ACC112 (cell line): ENCODE measurements at regions not wholly inside any gene's neighbourhood (a gene's known extent, or its start where the extent isn't known, plus 50 kb on each side); places are given as distances from the start of the nearest gene placed in this dataset.
"Not testable (repeated sequence)": the region's sequence is repeated elsewhere in the genome, so short reads cannot be mapped to it uniquely, and the experiment has no call there.

Experiments used
- H2AFZ ChIP-seq: fragments of 200-600 bp; sonication (generic); one replicate; pipeline ENCODE4 v1.6.0; 2017; ENCODE audit warnings: antibody characterized with exemption, low read length; ENCODE audit not compliant: unreplicated experiment
- H3K27ac ChIP-seq: fragments of 200-600 bp; sonication (generic); 2 replicates; pipeline ENCODE4 v1.5.1; 2014; ENCODE audit warnings: low read depth, mild to moderate bottlenecking, antibody characterized with exemption, low read length, moderate library complexity
- H3K27me3 ChIP-seq: fragments of 200-600 bp; sonication (generic); 2 replicates; pipeline ENCODE4 v1.6.1; 2014; ENCODE audit warnings: mild to moderate bottlenecking, antibody characterized with exemption, low read length, moderate library complexity, mixed read lengths; ENCODE audit not compliant: insufficient read depth
- H3K36me3 ChIP-seq: fragments of 200-600 bp; sonication (generic); 2 replicates; pipeline ENCODE4 v1.6.1; 2016; ENCODE audit warnings: mild to moderate bottlenecking, antibody characterized with exemption, low read length, moderate library complexity, mixed read lengths; ENCODE audit not compliant: insufficient read depth
- H3K4me1 ChIP-seq: fragments of 200-600 bp; sonication (generic); one replicate; pipeline ENCODE4 v1.6.1; 2016; ENCODE audit warnings: low read length, mixed read lengths; ENCODE audit not compliant: insufficient read depth, unreplicated experiment, control insufficient read depth
- H3K4me3 ChIP-seq: fragments of 200-600 bp; sonication (generic); 2 replicates; pipeline ENCODE4 v1.5.1; 2014; ENCODE audit warnings: mild to moderate bottlenecking, low read depth, low read length
- H3K79me2 ChIP-seq: fragments of 200-600 bp; sonication (generic); one replicate; pipeline ENCODE4 v1.6.0; 2016; ENCODE audit warnings: low read length; ENCODE audit not compliant: control insufficient read depth, unreplicated experiment, insufficient read depth

GRCh38 chr20:57987659-57988058 is 240.8 kb downstream of the ANKRD60 start:
- Histone ChIP-seq H3K4me3 (no peak overlapping the region), H2AFZ (no peak overlapping the region), H3K27ac (no peak overlapping the region), H3K36me3 (no peaks in the 10 kb centered on the region), H3K79me2 (no peaks in the 10 kb centered on the region), H3K4me1 (no peaks in the 10 kb centered on the region), H3K27me3 (no peaks in the 10 kb centered on the region)

DNA sequence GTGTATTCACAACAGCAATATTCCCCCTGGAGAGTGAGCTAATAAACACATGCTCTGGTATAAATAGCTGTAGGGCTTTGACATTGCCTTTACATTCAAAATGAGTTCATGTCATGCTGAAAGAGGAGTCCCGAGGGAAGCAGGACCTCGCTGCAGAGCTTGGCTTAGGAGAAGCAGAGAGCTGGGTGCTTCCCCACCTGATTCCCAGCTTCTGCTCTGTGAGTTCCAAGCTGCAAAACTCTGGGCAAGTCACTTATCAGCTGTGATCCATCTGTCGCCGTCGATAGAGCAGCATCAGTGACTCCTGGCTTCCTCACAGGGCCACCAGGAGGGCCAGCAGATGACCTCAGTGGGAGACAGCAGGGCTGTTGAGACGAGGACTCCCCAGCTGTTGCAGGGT is 241.8 kb downstream of the ANKRD60 start:
- Histone ChIP-seq H3K27ac (no peak overlapping the region), H3K4me3 (no peak overlapping the region), H2AFZ (no peak overlapping the region), H3K79me2 (no peaks in the 10 kb centered on the region), H3K27me3 (no peaks in the 10 kb centered on the region), H3K4me1 (no peaks in the 10 kb centered on the region), H3K36me3 (no peaks in the 10 kb centered on the region)

- no peaks in the 10 kb centered on the region for H3K36me3 ChIP-seq
- H3K27ac ChIP-seq = no peak overlapping the region
- H3K4me3 ChIP-seq = no peak overlapping the region
- 0 out of 2 replicates have a peak, but pooled peaks cover 3% of the 10 kb centered on the region for H3K27me3 ChIP-seq
- no peaks in the 10 kb centered on the region for H3K79me2 ChIP-seq
- H3K4me1 ChIP-seq = no peaks in the 10 kb centered on the region
- H2AFZ ChIP-seq = no peak overlapping the region
Observed at GRCh38 chr20:57985278-57985677, 243.2 kb downstream of the ANKRD60 start.

GRCh38 chr20:57983082-57983481 is 245.4 kb downstream of the ANKRD60 start:
- no peaks in the 10 kb centered on the region for H3K4me1 ChIP-seq
- no peaks in the 10 kb centered on the region for H3K36me3 ChIP-seq
- H3K79me2 ChIP-seq = no peaks in the 10 kb centered on the region
- 0 out of 2 replicates have a peak, but pooled peaks cover 3% of the 10 kb centered on the region for H3K27me3 ChIP-seq
- H2AFZ ChIP-seq = no peak overlapping the region
- no peak overlapping the region for H3K4me3 ChIP-seq
- H3K27ac ChIP-seq = no peak overlapping the region

GRCh38 chr20:57980506-57980905 is 247.9 kb downstream of the ANKRD60 start:
- Histone ChIP-seq H3K4me1 (no peaks in the 10 kb centered on the region), H3K27ac (no peak overlapping the region)

GRCh38 chr20:57977569-57977968 is 250.9 kb downstream of the ANKRD60 start:
- H3K79me2 ChIP-seq = no peaks in the 10 kb centered on the region

More at GRCh38 chr20:57980506-57980905, 247.9 kb downstream of the ANKRD60 start:
- no peaks in the 10 kb centered on the region for H3K79me2 ChIP-seq
- H3K36me3 ChIP-seq = no peaks in the 10 kb centered on the region
- peaks cover 6% of the 10 kb centered on the region; the same call in 1 of the 2 replicates for H3K27me3 ChIP-seq
- H3K4me3 ChIP-seq = no peak overlapping the region
- no peak overlapping the region for H2AFZ ChIP-seq

GRCh38 chr20:57977141-57977540 is 251.3 kb downstream of the ANKRD60 start:
- no peaks in the 10 kb centered on the region for H3K4me1 ChIP-seq
- H3K27me3 ChIP-seq = peaks cover 6% of the 10 kb centered on the region; the same call in 1 of the 2 replicates
- H3K27ac ChIP-seq = no peak overlapping the region
- H3K36me3 ChIP-seq = no peaks in the 10 kb centered on the region
- H3K4me3 ChIP-seq = no peak overlapping the region
- H2AFZ ChIP-seq = no peak overlapping the region
- no peaks in the 10 kb centered on the region for H3K79me2 ChIP-seq

More at GRCh38 chr20:57977569-57977968, 250.9 kb downstream of the ANKRD60 start:
- Histone ChIP-seq H3K4me1 (no peaks in the 10 kb centered on the region), H3K27ac (no peak overlapping the region), H3K27me3 (peaks cover 6% of the 10 kb centered on the region; the same call in 1 of the 2 replicates), H3K4me3 (no peak overlapping the region), H2AFZ (no peak overlapping the region), H3K36me3 (no peaks in the 10 kb centered on the region)

DNA sequence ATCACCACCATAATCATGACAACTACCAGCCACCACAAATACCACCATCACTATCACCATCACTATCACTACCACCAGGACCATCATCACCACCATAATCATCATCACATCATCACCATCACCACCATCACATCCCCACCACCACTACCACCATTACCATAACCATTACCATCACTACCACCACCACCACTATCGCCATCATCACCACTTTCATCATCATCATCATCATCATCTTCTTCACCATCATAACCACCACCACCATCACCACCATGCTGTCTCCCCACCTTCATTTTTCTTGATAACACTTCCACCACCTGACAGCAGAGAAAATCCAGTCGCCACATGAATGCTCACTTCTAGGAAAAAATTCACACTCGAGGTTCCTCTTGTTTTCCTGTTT is 253.6 kb downstream of the ANKRD60 start:
- peaks cover 3% of the 10 kb centered on the region; the same call in 1 of the 2 replicates for H3K27me3 ChIP-seq
- no peak overlapping the region for H3K4me3 ChIP-seq
- H3K27ac ChIP-seq = no peak overlapping the region
- H3K4me1 ChIP-seq = no peaks in the 10 kb centered on the region
- no peak overlapping the region for H2AFZ ChIP-seq
- H3K36me3 ChIP-seq = no peaks in the 10 kb centered on the region
- H3K79me2 ChIP-seq = no peaks in the 10 kb centered on the region

DNA sequence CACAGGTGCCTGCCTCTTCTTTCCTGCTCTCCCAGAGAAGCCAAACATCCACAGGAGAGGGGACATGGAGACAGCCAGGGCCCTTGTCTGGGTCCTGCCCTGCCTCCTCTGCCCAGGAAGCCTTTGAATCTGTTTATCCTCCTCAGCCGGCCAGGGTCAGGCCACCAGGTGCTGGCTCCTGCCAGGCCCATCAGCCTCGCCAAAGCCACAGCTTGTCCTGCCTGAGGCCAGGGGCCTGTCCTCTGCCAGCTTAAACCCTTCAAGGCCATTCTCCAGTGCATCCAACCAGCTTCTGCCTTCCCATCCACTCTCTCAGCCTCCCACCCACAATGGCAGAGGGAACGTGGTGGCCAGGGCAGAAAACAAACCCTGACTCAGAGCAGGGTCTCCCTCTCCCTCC is 254.6 kb downstream of the ANKRD60 start:
- no peaks in the 10 kb centered on the region for H3K79me2 ChIP-seq
- peaks cover 3% of the 10 kb centered on the region; the same call in 1 of the 2 replicates for H3K27me3 ChIP-seq

DNA sequence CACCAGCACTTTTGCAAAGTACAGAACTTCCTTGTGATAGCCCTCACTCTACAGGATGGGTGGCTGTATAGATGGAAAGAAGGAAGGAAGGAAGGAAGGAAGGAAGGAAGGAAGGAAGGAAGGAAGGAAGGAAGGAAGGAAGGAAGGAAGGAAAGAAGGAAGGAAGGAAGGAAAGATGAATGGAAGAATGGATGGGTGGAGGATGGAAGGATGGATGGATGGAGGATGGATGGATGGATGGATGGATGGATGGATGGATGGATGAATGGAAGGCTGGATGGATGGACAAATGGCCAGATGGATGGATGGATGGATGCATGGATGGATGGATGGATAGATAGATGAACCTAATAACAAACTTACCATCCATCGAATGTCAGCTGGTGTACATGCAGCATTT is 256.9 kb downstream of the ANKRD60 start:
- not testable (repeated sequence) for H2AFZ ChIP-seq, H3K79me2 ChIP-seq, H3K27ac ChIP-seq, H3K27me3 ChIP-seq, H3K4me3 ChIP-seq, H3K36me3 ChIP-seq, H3K4me1 ChIP-seq

More for the DNA sequence above, 254.6 kb downstream of the ANKRD60 start:
- Histone ChIP-seq H3K36me3 (no peaks in the 10 kb centered on the region), H3K27ac (no peak overlapping the region), H2AFZ (no peak overlapping the region), H3K4me3 (no peak overlapping the region), H3K4me1 (no peaks in the 10 kb centered on the region)

DNA sequence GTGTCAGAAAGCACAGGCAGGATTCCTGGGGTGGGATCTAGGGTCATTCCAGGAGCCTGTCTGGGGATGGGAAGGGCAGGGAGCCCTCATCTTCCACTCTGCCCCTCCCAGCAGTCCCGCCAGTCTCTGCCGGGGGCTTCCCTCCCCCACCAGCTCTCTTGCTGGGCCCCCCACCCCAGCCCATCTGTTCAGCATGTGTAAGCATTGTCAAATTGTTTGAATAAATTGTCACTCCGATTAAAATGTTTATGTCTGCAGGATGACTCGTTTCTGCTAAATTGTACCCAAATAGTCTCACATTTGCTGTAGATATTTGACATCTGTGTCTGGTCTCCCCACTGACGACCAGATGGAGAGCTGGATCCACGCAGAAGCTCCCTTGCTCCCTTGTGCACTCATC is 257.6 kb downstream of the ANKRD60 start:
- H3K27ac ChIP-seq = no peak overlapping the region
- no peaks in the 10 kb centered on the region for H3K36me3 ChIP-seq
- no peaks in the 10 kb centered on the region for H3K79me2 ChIP-seq
- no peak overlapping the region for H3K4me3 ChIP-seq
- H3K27me3 ChIP-seq = no peaks in the 10 kb centered on the region
- no peaks in the 10 kb centered on the region for H3K4me1 ChIP-seq
- H2AFZ ChIP-seq = no peak overlapping the region
